Cardiac fibroblast (primary cell): ENCODE measurements at regions not wholly inside any gene's neighbourhood (a gene's known extent, or its start where the extent isn't known, plus 50 kb on each side); places are given as distances from the start of the nearest gene placed in this dataset.

ENCODE experiments used
- DNase-seq, 2 donors: peaks; one replicate each; pipeline versions ENCODE4 v3.0.0 to v3.0.0-alpha.2; 2010; ENCODE audit warnings: low read depth in 2 of 2
- H3K4me3 ChIP-seq, 2 donors: replicated peaks in 1 of 2; 1 replicate in 1 of 2; 2 replicates in 1 of 2; pipeline ENCODE4 v1.5.1; 2011; ENCODE audit warnings: low read depth in 2 of 2, low read length in 2 of 2, mild to moderate bottlenecking in 2 of 2, moderate library complexity in 1 of 2
- CTCF ChIP-seq: IDR thresholded peaks from one replicate; pipeline ENCODE4 v1.5.1; 2011; ENCODE audit warnings: low read depth, mild to moderate bottlenecking, low read length, inconsistent platforms

DNA sequence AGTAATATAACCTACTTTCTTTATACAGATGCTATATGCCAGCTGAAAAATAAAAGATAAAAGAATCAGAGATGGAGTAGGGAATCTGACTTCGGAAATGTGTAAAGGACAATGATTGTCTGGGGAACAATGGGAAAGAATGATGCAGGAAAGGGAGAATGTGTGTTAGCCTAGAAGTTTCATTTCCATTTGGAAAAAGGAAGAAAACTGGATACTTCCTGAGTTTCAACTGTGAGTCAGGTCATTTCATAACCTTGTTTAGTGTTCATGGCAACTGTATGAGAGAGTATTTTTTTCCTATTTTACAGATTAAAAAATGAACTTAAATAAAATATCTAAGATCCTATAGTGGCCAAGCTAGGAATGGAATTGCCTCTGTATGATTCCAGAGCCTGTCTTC, 261.3 kb upstream of the NECTIN3 start:
- no peak for TF ChIP-seq CTCF
- H3K4me3 ChIP-seq, result no peak overlapping the region
- DNase-seq, result peak; percentile 60 to 74

- DNase-seq, result peak in 1 of 2 donors; percentile 56
- TF ChIP-seq CTCF, result no peak
- no peak overlapping the region for H3K4me3 ChIP-seq
These were observed 260.6 kb upstream of the NECTIN3 start for GRCh38 chr3:110811050-110811449.

GRCh38 chr3:110813541-110813940, 258.1 kb upstream of the NECTIN3 start:
- no peak for TF ChIP-seq CTCF
- no peak for DNase-seq
- no peak overlapping the region for H3K4me3 ChIP-seq

DNA sequence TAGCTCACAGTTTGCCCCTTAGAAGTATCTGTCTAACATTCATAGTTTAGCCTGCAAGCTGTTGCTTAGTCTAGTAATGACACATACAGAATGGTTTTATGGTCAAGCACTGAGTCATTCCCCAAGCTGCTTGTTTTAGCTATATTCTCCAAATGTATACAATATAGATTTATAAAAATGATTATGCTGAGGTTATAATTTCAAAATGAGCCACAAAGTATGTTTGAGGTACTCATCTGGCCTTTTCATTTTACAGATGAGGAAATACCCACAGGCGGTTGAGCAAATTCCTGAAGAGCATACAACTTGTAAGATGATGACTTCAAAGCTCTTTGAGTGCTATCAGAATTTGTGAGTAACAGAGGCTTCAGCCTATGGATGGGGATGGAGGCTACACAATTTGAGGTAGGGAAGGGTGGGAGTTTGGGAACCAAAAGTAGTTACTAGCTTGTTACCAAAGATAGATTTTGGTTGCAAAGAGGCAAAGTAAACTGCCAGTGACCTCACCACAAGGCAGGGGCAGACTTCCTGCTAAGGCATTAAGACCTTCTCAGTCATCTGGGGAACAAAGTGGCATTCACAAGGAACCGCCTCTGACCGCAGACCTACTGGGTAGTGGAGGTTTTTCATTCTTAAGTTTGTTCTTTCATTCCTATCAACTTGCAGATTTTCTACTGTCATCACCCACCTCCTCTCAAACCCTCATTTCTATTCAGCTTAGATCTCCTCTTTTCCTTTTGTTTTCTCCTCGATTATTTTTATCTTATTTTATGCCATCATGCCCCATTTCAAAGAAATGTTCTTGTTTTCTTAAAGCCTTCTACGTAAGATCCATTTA, 257.2 kb upstream of the NECTIN3 start:
- peak; percentile 66 to 93 for DNase-seq
- peak overlapping the region in 1 of 2 donors; percentile 13 for H3K4me3 ChIP-seq
- TF ChIP-seq CTCF, result no peak

DNA sequence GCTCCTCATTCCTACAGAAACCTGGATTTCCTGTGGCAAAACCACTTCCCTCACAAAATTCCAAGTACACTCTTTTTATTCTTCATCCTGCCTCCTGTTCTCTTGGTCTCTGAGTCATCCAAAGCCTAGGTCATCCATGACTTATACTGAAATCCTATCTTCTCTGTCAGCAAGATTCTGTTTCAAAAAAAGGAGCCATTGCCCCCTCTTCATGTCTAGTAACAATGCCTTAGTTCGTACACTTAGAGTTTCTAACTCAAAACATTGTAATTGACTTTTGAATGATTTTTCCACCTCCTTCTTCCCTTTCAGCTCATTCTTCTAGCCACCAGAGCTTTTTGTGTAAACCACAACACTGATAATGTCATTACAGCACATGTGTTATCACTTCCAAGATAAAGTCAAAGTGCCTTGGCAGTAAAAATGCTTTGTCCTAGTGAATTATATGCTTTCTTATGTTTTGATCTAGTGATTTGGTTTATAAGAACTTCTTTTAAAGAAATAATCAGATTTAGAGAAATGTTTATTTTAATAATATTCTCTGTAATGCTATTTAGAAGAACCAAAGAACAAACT, 256.5 kb upstream of the NECTIN3 start:
- peak overlapping the region in 1 of 2 donors; percentile 9 for H3K4me3 ChIP-seq
- no peak for TF ChIP-seq CTCF
- peak; percentile 80 to 89 for DNase-seq

DNA sequence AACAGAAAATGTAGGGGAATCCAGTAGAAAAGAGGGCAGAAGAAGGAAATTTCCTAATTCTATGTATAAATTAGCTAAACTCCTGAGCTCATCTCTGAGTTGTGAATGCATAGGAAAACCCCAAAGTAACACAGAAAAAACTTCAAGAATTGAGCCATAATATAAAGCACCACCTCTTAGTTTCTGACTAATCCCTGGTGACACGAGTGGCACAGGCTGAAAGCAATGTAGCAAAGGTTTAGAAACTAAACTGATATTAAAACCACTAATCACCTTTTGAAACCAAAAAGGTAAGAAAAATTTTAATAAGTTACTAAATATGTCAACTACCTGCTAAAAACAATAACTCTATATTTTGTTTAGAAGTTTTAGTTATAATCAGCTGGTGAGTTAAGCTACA, 255.6 kb upstream of the NECTIN3 start:
- DNase-seq, result peak in 1 of 2 donors; percentile 49
- TF ChIP-seq CTCF, result no peak

More for the DNA sequence above, 255.6 kb upstream of the NECTIN3 start:
- no peak overlapping the region for H3K4me3 ChIP-seq
